COLO668 (cell line): ENCODE measurements at regions not wholly inside any gene's neighbourhood (a gene's known extent, or its start where the extent isn't known, plus 50 kb on each side); places are given as distances from the start of the nearest gene placed in this dataset.

Experiments used
- DNase-seq: peaks from one replicate; lab custom pipeline; 2025; ENCODE audit not compliant: unreplicated experiment; lab: John Stamatoyannopoulos, UW

DNA sequence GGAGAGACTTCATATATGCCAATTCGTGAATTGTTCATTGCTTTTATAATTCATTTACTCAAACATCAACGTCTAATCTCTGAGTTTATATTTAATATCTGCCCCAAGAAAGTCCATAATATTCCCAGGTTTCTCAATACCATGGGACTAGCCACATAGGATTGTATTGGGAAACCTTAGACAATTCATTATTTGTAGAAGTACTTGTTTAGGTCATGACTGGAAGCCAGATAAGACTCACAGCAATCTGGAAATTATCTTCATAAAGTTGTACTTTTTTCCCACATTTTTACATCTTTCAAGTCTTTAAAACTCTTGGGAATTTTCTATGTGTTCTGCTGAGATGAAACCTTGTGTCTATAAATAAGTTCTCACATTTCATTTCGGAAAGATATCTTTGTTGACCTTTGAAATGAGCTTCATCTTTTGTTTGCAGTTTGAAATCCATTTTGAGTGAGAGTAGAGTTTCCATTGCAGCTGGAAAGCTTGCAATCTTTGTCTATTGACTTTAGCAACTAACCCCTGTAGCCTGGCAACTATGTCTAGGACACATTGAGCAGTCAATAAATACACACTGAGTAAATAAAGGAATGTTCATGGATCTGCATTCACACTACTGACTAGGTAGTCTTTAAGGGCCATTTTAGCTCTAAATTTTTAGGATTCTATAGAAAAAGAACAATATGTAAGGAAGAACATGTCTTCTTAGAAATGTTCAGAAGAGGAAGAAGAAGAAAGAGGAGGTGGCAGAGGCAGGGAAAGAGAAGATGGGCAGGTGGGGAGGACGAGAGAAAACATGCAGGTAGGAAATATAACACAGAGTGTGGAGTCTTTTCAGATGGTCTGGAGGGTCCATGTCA, 154.4 kb downstream of the LRIG3 start:
- peak; percentile 61 for DNase-seq

DNA sequence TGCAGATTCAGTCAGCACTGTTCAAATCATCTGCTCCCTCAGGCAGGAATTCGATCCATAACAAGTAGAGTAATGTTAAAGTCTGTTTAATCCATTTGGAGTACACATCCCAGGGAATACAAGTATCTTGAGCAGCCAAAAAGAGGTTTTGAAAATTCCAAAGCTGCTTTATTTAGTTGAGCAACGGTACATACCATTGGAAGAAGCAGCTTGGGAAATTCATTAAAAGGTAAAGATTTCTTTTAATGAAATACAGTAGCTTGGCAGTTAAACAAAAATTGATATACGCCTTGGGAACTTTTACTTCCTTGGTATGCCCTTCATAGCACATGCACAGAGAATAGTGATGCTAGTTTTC, 153.8 kb downstream of the LRIG3 start:
- no peak for DNase-seq

DNA sequence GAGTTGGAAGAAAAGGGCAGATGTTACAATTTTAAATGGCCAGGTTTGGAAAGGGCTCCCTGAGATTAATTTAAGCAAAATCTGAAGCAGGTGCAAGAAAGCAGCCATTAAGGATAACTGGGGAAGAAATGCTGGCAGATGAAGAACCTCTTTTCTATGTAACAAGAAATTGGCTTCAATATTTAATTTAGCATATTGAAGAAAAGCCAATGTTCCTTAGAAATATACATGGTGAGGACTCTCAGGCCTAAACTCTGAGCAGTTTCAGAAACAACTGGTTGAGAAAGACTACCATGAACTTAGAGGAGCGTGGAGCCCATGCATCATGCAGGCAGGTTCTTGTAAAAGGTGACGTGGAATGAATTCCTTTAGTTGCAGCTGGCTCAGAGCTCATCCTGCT, 152.8 kb downstream of the LRIG3 start:
- DNase-seq: no peak

DNA sequence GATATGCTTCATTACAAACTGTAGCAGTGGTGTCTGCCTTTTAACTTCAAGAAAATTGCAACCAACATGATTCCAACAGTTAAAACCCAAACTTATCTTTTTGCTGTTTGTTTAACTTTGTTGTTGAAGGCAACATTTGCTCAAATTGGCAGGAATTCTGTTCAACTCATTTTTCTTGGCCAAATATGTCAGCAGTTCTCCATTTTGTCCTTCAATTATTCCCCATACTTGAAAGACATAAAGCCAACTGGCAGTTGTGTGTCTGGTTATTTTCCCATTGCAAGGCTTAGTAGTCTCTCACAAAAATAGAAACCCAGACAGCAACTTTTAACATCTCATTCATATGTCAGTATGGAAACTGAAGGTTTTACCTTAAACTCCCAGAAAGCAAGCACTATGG, 146.3 kb downstream of the LRIG3 start:
- DNase-seq: no peak

DNA sequence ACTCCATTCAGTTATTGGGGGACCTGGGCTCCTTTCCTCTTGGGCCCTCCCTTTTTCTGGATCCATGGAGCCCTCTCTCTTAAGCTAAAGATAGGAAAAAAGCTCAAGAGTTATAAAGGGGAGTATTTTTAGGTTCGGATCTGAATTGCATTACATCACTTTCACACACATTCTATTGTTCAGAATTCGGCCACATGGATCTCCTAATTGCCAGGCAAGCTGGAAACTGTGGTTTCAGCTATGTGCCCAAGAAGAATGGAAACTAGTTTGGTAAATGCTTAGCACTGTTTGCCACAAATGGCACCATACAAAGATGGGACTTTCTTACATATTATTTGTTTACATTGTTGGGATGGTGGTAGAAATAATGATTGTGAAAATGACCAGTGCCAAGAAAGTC, 145.6 kb downstream of the LRIG3 start:
- no peak for DNase-seq

DNA sequence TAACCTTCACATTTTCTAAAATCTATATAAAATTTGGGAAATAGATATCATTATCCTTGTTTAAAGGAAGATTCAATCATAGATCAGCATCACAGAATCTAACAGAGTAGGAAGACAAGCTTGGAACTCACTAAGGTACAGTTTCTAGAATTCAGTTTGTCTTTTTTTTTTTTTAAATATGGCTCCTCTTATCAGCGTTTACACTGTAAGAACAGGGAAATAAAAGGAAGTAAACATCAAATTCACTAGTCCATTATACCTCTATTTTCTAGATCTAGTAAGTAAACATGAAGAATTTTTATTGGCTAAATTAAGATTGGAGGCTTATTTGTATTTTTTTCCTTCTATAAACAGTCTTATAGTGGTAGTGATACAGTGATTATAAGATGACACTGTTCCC, 144.9 kb downstream of the LRIG3 start:
- DNase-seq: no peak

DNA sequence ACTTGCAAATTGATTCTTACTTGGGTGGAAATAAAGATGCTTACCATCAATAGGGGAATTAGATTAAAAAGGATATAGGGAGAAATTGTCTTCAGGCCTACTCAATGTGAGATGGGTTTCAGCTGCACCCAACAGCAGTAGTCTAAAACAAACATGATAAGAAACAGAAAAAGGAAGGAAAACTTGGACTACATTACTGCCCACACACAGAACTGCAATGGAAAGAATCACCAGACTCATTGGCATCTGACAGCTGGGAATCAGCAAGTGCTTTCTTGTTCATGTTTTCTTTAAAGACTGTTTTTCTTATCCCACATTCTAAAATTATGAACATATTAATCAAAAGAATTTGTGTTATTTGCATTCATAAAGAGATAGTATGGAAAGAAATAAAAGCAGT, 144.2 kb downstream of the LRIG3 start:
- DNase-seq: no peak

DNA sequence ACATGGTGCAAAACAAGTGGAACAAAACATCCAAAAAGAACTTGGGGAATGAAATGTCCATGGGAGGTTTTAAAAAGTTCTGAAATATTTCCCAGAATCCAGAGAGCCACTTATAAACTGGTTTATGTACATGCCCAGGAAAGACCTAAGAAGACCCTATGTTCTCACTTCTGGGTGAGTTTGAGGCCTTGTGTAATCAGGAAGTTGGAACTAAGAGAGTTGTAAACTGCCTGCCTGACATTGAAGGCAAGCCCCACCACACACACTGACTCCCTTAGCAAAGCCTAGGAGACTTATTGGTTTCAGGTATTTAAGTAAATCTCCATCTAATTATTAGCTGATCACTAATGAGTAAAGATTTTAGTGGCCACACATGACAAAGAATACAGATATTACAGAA, 142.5 kb downstream of the LRIG3 start:
- no peak for DNase-seq

DNA sequence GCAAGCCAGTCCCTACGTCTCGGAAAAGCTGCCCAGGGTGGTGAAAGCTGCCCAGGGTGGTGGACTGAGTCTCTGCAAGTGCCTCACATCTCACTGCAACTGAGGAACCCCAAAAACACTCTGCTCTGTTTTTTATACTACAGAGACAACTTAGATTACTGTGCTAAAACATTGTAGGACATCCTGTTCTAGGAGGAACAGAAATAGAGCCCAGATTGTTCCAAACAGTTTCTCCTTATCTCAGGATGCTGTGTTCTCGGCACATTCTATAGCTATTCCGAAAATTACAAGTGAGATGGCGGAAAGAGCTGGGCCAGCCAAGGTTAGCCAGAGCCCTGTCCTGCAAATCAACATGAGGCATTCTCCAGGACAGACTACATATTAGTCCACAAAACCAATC, 138.7 kb downstream of the LRIG3 start:
- DNase-seq: no peak

DNA sequence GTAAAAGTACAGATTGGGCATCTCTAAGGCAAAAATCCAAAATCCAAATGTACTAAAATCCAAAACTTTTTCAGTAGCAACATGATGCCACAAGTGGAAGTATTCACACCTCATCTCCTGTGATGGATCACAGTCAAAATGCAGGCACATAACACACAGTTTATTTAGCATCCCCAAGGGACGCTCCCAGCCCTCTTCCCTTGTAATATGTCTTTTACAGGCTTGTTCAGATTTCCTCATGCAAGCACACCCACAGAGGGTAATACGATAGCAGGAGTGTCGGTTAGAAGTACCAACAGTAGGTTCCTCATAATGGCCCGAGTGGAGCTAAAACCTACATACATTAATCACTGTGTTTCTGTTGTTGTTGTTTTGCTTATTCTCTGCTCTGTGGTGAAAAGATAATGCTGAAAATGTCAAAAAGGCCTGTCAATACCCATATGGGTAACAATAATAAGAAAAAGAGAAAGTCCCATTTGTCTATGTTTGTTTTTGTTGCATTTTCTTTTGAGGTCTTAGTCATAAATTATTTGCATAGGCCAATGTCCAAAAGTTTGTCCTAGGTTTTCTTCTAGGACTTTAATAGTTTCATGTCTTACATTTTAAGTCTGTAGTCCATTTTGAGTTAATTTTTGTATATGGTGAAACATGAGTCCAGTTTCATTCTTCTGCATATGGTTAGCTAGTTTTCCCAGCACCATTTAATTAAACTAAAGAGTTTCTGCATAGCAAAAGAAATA, 133.1 kb downstream of the LRIG3 start:
- DNase-seq: peak; percentile 41

DNA sequence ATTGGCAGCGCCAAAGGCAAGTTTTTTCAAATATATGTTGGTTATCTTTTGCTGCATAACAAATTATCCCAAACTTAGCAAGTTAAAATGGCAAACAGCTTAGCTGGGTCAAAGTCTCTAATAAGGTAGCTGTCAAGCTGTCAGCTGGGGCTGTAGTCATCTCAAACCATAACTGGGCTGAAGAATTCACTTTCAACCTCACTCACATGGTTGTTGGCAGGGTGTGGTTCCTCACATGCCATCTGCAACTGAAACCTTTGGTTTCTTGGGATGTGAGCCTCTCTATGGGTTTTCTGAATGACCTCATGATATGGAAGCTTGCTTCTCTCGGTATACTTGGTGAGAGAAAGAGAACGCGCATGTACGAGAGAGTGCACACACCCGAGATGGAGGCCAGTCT, 125.4 kb downstream of the LRIG3 start:
- no peak for DNase-seq

DNA sequence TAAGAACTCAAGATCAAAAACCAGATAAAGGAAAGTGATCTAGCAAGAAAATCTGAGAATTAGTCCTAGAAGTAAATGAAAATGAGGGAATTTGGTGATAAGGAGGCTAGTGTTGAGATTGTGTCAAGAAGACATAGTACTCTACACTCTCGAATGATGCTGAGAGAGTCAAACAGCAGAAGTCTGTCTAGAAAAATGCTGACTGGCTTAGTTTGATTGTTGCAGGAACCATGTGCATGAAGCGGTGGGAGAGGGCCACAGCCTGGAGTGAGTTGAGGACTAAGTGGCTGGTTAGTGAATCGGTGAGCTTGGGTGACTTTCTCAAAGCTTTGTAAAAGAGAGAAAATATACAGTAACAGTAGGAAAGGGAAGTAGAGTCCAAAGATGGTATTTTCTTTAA, 124.5 kb downstream of the LRIG3 start:
- no peak for DNase-seq

DNA sequence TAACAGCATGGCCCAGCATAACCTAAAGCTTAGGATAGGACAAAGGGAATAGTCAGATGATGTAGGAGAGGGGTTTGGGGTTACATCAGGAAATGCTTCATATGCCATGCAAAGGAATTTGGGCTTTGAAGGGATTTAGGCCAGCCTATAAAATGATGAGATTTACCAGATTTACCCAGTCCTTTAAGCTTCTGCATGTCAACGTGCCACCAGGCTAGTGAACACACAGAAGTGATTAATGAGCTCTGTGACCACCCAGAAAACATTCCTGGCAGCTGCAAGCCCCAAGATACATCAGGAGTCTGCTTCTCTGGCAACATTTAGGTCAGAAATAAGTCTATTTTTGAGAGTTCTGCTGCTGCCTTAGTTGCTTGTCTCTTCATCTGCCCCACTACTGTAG, 118.3 kb downstream of the LRIG3 start:
- DNase-seq: no peak

DNA sequence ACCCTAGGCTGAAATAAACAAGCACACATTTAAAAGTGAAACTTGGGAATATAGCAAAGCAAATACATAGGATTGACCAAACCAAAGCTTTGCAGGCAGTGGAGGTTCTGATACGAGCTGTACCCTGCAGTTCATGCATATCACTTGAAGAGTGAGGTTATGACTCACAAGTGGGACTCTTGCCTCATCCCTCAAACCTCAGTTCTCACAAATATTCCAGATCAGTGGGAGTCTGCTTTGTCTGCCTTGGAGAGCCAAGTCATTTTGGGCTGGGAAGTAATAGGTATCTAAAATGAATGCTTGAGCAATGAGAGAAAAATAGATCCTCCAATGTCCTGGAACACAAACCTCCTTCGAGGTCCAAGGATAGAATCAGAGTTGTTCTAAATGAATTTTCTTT, 116.4 kb downstream of the LRIG3 start:
- no peak for DNase-seq

DNA sequence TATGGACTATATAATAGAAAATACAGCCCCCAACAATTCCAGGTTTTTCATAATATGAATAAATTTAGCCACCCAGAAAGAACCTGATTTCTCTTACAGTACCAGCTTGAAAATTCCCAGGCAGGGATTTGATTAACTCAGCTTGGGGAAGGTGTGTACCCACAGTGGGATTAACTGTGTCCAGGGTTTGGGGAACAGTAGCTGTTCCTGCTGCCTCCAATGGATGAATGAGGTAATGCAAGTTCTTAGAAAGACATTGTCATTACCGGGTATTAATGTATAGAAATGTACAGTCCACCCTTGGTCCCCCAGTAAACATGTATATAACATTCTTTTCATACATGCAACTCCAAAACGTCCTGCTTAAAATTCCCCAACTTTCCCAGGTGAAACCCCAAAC, 115.6 kb downstream of the LRIG3 start:
- no peak for DNase-seq

DNA sequence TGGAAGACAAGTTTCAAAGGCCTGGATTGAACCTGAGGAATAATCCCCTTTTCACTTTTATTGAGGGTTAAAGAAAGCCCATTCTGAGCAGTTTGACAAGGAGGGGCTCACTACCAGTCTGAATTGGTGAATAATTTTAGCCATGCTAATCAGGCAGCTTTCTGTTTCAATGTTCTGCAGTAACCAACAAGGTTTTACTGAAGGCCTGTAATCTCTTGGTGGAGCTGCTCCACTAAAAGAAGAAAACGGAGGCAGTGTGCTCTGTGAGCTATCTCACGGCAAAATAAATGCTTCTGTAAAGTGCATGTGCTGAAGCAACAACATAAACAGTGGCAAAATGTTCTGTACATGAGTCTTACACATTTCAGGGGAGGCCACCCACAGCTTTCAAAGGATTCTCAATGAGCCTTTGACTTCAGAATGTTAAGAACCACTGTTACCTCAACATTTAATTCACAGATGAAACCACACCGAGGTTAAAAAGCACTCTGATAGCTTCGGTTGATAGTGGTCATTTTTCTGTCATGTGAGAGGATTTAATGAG, 111.2 kb downstream of the LRIG3 start:
- DNase-seq: no peak

DNA sequence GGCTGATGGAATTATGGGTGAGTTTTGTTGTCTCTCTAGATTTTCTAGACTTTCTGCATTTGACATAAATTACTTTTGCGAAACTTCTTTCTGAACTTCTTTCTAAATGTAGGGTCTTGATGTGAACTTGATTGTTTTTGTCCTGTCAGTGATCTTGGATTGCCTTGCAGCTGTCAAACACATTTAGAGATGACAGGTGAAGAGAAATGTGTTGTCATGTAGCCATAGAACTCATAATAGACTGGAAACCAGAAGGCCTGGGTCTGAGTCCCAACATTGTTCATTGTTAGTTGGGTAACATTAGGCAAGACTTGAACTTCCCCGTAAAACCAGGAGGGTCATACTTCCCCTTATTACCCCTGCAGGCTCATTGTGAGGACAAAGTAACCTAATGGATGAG, 109.0 kb downstream of the LRIG3 start:
- DNase-seq: no peak

DNA sequence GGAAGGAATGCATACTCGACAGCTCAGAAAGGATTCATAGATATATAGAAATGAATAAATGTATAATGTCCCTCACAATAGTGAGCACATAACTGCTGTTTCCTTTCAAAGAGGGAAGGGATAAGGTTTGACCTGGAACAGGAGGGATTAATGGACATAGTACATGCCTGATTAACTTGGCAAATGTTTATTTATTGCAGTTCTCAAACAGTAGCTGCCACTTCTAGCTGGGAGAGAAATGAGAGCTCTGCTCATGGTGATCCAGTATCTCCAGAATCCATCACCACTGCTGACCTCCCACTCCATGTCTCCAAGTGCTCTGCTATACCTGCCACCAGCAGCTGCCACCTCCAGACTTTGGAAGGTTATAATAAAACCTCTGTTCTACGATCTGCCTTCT, 108.1 kb downstream of the LRIG3 start:
- DNase-seq: peak; percentile 32

DNA sequence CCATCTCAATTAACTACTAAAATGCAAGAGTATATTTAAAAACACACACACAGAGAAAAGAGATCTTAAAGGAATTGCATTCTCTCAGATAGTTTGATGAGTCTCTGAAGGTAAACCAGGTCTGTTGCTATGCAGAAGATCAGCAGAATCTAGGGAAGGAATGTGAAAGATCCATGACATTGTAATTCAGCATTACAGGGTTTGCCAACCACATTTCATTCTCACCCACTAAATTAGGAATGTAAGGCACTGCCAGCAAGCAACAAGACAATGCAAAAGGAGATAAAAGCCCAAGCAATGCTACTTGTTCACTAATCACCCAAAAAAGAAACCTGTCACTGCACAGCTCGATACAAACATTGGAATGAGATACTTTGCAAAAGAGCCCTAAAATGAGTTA, 106.3 kb downstream of the LRIG3 start:
- no peak for DNase-seq

DNA sequence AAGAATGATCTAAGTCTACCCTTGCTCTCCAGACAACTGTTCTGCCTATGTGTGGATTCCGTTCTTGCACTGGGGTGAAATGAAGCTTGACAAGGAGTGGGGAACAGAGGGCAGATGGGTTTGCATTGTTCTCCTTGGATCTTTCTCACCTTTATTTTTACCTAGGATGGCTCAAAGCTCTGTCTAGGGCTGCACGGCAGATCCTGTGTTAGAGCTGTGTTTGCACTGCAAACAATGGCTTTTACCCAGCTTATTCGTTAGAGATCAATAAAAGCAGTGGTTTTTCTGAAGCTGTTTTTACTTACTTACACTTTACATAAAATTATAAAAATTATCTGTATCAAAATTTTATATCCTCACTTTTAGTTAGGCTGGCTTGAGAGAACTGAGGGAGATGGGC, 105.1 kb downstream of the LRIG3 start:
- DNase-seq: no peak

DNA sequence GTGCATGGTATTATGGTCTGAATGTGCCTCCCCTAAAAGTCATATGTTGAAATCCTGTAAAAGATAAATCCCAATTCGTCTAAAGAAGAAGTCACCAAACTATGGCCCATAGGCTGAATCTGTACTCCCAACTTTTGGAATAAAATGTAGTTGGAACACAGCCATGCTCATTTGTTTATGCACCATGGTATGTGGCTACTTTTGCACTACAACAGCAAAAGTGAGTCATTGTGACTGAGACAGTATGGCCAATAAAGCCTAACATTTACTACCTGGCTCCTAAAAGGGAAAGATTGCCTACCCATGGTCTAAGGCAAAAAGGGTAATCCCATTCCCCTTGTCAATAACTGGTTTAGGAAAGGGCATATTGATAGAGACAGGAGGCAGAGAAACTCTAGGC, 101.8 kb downstream of the LRIG3 start:
- DNase-seq: no peak

DNA sequence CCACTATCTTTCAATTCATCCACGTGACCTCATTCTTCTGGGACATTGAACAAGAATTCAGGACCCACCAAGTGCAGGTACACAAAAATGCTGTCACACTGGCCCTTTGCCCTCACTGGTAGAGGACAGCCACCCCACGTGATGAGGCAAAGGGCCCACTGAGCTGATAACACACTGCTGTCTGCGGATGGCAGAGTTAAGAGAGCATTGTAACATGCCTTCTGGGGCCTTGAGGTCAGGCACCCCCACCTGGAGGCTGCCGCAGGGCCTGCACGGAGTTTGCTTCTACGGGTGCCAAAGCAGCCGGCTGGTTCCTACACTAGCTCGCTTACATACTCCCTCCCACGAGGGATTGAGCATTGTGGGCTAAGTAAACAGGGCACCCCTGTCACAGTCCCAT, 101.0 kb downstream of the LRIG3 start:
- DNase-seq: no peak
